PC-3 (cell line): ENCODE measurements at regions not wholly inside any gene's neighbourhood (a gene's known extent, or its start where the extent isn't known, plus 50 kb on each side); places are given as distances from the start of the nearest gene placed in this dataset.

ENCODE experiments used
- CTCF ChIP-seq: fragments of 300-600 bp; sonication (generic); conservative IDR thresholded peaks from 2 replicates; pipeline ENCODE4 v1.5.1; 2017; ENCODE audit warnings: antibody characterized with exemption, low read depth, mild to moderate bottlenecking, low read length
- EZH2phosphoT487 ChIP-seq: fragments of 300-600 bp; sonication (generic); IDR thresholded peaks from 2 replicates; pipeline ENCODE4 v1.6.1; 2018; ENCODE audit warnings: mild to moderate bottlenecking, antibody characterized with exemption, low read length, borderline replicate concordance

GRCh38 chrX:44784241-44784640 is 59.6 kb upstream of the DUSP21 start:
- TF ChIP-seq CTCF (no peak), EZH2phosphoT487 (no peak)
